Esophagus muscularis mucosa (tissue), 4 donors: ENCODE measurements at regions not wholly inside any gene's neighbourhood (a gene's known extent, or its start where the extent isn't known, plus 50 kb on each side); places are given as distances from the start of the nearest gene placed in this dataset.

ENCODE experiments used
- DNase-seq: peaks from one replicate; pipeline ENCODE4 v3.0.0-alpha.2; 2017; ENCODE audit errors: extremely low spot score
- H3K27ac ChIP-seq, 4 donors: fragments of 200-600 bp; sonication (generic); replicated peaks in 1 of 4; 1 replicate in 3 of 4; 2 replicates in 1 of 4; pipeline ENCODE4 v1.5.1; 2016 to 2019; ENCODE audit warnings: mild to moderate bottlenecking in 1 of 4
- H3K27me3 ChIP-seq, 4 donors: fragments of 200-600 bp; sonication (generic); one replicate each; pipeline versions ENCODE4 v1.5.1 to v1.6.0; 2016 to 2019
- H3K36me3 ChIP-seq, 4 donors: fragments of 200-600 bp; sonication (generic); one replicate each; pipeline ENCODE4 v1.5.1; 2016 to 2019
- H3K4me1 ChIP-seq, 4 donors: fragments of 200-600 bp; sonication (generic); one replicate each; pipeline ENCODE4 v1.5.1; 2016 to 2019
- H3K4me3 ChIP-seq, 4 donors: fragments of 200-600 bp; sonication (generic); 1 replicate in 2 of 4; 2 replicates in 2 of 4; pipeline ENCODE4 v1.5.1; 2016 to 2019; ENCODE audit warnings: mild to moderate bottlenecking in 4 of 4, moderate library complexity in 1 of 4
- H3K9me3 ChIP-seq, 4 donors: fragments of 200-600 bp; sonication (generic); 1 replicate in 3 of 4; 2 replicates in 1 of 4; pipeline ENCODE4 v1.5.1; 2016 to 2019
- EP300 ChIP-seq: sonication (generic); formaldehyde crosslinking; IDR thresholded peaks from one replicate; pipeline ENCODE4 v1.6.1; 2017; ENCODE audit warnings: antibody characterized with exemption
- POLR2A ChIP-seq: fragments of 450-650 bp; IDR thresholded peaks from one replicate; pipeline ENCODE4 v1.6.1; 2017; ENCODE audit warnings: antibody characterized with exemption, moderate library complexity, mild to moderate bottlenecking, low read depth
- POLR2AphosphoS5 ChIP-seq, 2 donors: sonication (generic); formaldehyde crosslinking; IDR thresholded peaks; one replicate each; pipeline ENCODE4 v1.6.1; 2017; ENCODE audit warnings: antibody characterized with exemption in 2 of 2
- WGBS: methylation state at CpG from one replicate; pipeline ENCODE4 v1.1.5; 2018; 5-methylcytosine and 5-hydroxymethylcytosine counted together
- intact Hi-C: fragments of 100-400 bp; cut with DNase I; formaldehyde crosslinking; loops from one replicate; pipeline ENCODE4 v1.15.1; 2023
- TF ChIP-seq, protein P1 (sequence below), 3 experiments: fragments of 200-600 bp in 2 of 3; fragments of 450-650 bp in 1 of 3; sonication (generic) in 2 of 3; IDR thresholded peaks; one replicate each; pipeline ENCODE4 v1.5.1; 2017 to 2019; ENCODE audit warnings: antibody characterized with exemption in 3 of 3, mild to moderate bottlenecking in 2 of 3, moderate library complexity in 1 of 3

DNA sequence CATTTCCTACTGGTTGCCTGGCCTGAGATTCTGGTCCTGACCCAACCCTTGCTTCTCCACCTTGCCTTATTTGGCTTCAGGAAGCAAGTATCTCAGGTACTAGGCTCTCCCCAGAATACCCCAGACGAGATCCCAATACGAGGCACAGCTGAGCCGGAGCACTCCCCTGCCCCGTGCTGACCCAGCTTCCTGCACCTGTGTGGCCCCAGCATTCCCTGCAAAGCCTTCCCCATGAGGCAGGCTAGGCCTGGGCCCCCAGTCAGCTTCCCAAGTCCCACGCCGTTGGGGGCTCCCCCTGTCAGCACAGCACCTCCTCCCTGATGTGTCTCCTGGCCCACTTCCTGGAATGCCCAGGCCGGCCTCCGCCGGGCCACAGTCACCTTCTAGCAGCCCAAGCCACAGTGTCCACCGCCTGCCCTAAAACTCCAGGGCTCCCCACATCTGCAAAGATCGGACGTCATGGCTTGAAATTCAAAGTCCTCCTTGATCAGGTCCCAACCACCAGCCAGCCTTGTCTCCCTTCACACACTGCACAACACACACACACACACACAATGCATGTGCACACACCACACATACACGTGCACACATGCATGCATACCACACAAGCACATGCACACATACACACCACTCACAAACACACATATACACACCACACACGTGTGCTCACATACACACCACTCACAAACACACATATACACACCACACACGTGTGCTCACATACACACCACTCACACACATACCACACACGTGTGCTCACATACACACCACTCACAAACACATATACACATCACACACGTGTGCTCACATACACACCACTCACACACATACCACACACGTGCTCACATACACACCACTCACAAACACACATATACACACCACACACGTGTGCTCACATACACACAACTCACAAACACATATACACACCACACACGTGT is 78.9 kb upstream of the FOXK1 start:
- intact Hi-C loops, result no loop called here
- Histone ChIP-seq H3K27ac (no peak overlapping the region), H3K36me3 (no peaks in the 10 kb centered on the region), H3K9me3 (no peaks in the 10 kb centered on the region), H3K4me1 (no peaks in the 10 kb centered on the region), H3K27me3 (peaks cover 0 to 13% (median 0%) of the 10 kb centered on the region in 4 donors), H3K4me3 (no peak overlapping the region)
- whole genome bisulfite sequencing, result 90% methylated on average over 14 of the region's 20 CpGs
- TF ChIP-seq POLR2A (no peak), EP300 (no peak), POLR2AphosphoS5 (IDR thresholded peaks at IDR 0.05) (no peak)
- TF ChIP-seq, protein P1, sequence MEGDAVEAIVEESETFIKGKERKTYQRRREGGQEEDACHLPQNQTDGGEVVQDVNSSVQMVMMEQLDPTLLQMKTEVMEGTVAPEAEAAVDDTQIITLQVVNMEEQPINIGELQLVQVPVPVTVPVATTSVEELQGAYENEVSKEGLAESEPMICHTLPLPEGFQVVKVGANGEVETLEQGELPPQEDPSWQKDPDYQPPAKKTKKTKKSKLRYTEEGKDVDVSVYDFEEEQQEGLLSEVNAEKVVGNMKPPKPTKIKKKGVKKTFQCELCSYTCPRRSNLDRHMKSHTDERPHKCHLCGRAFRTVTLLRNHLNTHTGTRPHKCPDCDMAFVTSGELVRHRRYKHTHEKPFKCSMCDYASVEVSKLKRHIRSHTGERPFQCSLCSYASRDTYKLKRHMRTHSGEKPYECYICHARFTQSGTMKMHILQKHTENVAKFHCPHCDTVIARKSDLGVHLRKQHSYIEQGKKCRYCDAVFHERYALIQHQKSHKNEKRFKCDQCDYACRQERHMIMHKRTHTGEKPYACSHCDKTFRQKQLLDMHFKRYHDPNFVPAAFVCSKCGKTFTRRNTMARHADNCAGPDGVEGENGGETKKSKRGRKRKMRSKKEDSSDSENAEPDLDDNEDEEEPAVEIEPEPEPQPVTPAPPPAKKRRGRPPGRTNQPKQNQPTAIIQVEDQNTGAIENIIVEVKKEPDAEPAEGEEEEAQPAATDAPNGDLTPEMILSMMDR (IDR thresholded peaks at IDR 0.05), result no peak
- no peak for DNase-seq

DNA sequence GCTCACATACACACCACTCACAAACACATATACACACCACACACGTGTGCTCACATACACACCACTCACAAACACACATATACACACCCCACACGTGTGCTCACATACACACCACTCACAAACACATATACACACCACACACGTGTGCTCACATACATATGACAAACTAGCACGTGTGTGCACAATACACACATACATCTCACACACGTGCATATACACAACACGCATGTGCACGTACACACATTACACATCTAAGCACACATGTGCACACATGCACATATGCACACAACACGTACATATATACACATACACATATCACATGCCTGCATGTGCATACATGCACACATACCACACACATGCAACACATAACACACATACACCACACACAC is 78.3 kb upstream of the FOXK1 start:
- TF ChIP-seq EP300 (no peak), POLR2AphosphoS5 (IDR thresholded peaks at IDR 0.05) (no peak), POLR2A (no peak)
- TF ChIP-seq, protein P1 (IDR thresholded peaks at IDR 0.05), result no peak
- WGBS, result 96% methylated on average over 8 of the region's 8 CpGs
- Histone ChIP-seq H3K4me1 (no peaks in the 10 kb centered on the region), H3K27ac (no peak overlapping the region), H3K36me3 (no peaks in the 10 kb centered on the region), H3K27me3 (peaks cover 0 to 13% (median 0%) of the 10 kb centered on the region in 4 donors), H3K9me3 (no peaks in the 10 kb centered on the region), H3K4me3 (no peak overlapping the region)
- intact Hi-C loops, result no loop called here
- no peak for DNase-seq

DNA sequence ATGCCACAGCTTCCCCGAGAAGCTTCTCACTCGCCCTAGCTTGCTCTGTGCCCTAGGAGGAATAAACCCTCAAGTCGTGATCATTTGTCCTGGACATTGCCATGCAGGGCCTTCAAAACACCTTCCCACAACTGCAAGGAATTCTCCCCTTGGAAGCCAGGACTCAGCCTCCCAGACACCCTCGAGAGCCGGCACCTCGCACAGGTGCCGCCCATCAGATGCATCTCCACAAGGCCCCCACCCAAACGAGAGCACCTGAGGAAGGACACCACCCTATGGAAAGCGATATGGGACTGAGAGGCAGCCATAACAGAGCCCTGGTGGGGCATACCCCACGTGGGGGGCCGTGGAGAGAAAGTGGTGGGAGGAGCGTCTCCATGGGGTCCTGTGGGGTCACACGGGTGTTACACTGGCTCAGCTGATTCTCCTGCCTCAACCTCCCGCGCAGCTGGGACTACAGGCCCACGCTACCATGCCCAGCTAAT is 77.6 kb upstream of the FOXK1 start:
- H3K4me1 ChIP-seq, result no peaks in the 10 kb centered on the region
- DNase-seq, result no peak

DNA sequence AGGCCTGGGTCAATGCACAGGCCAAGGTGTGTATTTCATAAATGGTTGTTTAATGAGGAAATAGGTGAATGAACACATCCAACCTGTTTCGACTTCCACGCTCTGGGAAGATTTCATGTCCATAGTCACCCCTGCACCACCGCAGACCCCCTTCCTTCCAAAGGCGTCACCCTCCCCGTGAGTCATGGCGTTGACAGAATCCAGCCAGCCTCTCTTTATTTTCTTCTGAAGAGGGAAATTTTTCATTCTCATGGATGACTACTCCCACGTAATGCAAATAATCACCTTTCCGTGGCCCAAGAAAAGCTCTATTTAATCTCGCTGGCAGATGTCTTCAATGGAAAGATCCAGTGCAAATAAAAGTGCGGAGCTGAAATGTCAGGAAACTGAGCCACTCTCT is 75.3 kb upstream of the FOXK1 start:
- no peak for DNase-seq

More for the DNA sequence above, 77.6 kb upstream of the FOXK1 start:
- intact Hi-C loops, result no loop called here
- H3K27me3 ChIP-seq, result peaks cover 0 to 13% (median 0%) of the 10 kb centered on the region in 4 donors
- H3K27ac ChIP-seq, result no peak overlapping the region
- no peaks in the 10 kb centered on the region for H3K36me3 ChIP-seq
- TF ChIP-seq POLR2A, result no peak
- no peak for TF ChIP-seq EP300
- no peak for TF ChIP-seq POLR2AphosphoS5 (IDR thresholded peaks at IDR 0.05)
- TF ChIP-seq, protein P1 (IDR thresholded peaks at IDR 0.05), result no peak
- H3K4me3 ChIP-seq, result no peak overlapping the region
- WGBS, result 85% methylated on average over 16 of the region's 16 CpGs
- H3K9me3 ChIP-seq, result no peaks in the 10 kb centered on the region

More for the DNA sequence above, 75.3 kb upstream of the FOXK1 start:
- no peaks in the 10 kb centered on the region for H3K4me1 ChIP-seq
- peaks cover 0 to 6% (median 0%) of the 10 kb centered on the region in 4 donors for H3K27me3 ChIP-seq
- WGBS, result 64% methylated on average over 10 of the region's 10 CpGs
- H3K27ac ChIP-seq, result no peak overlapping the region
- intact Hi-C loops, result no loop called here
- H3K36me3 ChIP-seq, result no peaks in the 10 kb centered on the region
- TF ChIP-seq, protein P1 (IDR thresholded peaks at IDR 0.05), result no peak
- TF ChIP-seq POLR2AphosphoS5 (IDR thresholded peaks at IDR 0.05) (no peak), POLR2A (no peak), EP300 (no peak)
- no peaks in the 10 kb centered on the region for H3K9me3 ChIP-seq
- no peak overlapping the region for H3K4me3 ChIP-seq
